ENCODE measurements at regions not wholly inside any gene's neighbourhood (a gene's known extent, or its start where the extent isn't known, plus 50 kb on each side); places are given as distances from the start of the nearest gene placed in this dataset.
A peak's percentile ranks its signal among the peaks of the same experiment; 100 is the strongest.
"Not testable (repeated sequence)": the region's sequence is repeated elsewhere in the genome, so short reads cannot be mapped to it uniquely, and the experiment has no call there.

GRCh38 chr1:148679050-148679786 is 69.4 kb upstream of the NUDT4B start:
- H3K36me3 ChIP-seq (ENCODE audit: control insufficient read depth in 2 of 2, insufficient read depth in 2 of 2, low read length in 1 of 2); H3K27me3 ChIP-seq (ENCODE audit: control insufficient read depth in 2 of 2, insufficient read depth in 1 of 2, low read length in 1 of 2); H3K9me3 ChIP-seq (ENCODE audit: control insufficient read depth in 2 of 2, insufficient read depth in 1 of 2, low read length in 1 of 2); H3K27ac ChIP-seq (ENCODE audit: low read depth in 1 of 2, low read length in 1 of 2); H3K4me1 ChIP-seq (ENCODE audit: control insufficient read depth in 2 of 2, insufficient read depth in 2 of 2, low read length in 2 of 2): not testable (repeated sequence)
- under 1% methylated on average over 31 of the region's 77 CpGs for WGBS
- peak overlapping the region; percentile 47 for H3K4me3 ChIP-seq (ENCODE audit: low read length in 2 of 2)
- peak in 4 of 9 donors; percentile 8 to 52 (median 33) for DNase-seq (ENCODE audit: low read depth in 6 of 9, low spot score in 9 of 9)

- peak overlapping the region in 1 of 2 donors; percentile 47 for H3K4me3 ChIP-seq (ENCODE audit: low read length in 2 of 2)
- not testable (repeated sequence) for H3K27me3 ChIP-seq (ENCODE audit: control insufficient read depth in 2 of 2, insufficient read depth in 1 of 2, low read length in 1 of 2); H3K4me1 ChIP-seq (ENCODE audit: control insufficient read depth in 2 of 2, insufficient read depth in 2 of 2, low read length in 2 of 2); H3K36me3 ChIP-seq (ENCODE audit: control insufficient read depth in 2 of 2, insufficient read depth in 2 of 2, low read length in 1 of 2); H3K9me3 ChIP-seq (ENCODE audit: control insufficient read depth in 2 of 2, insufficient read depth in 1 of 2, low read length in 1 of 2); DNase-seq (ENCODE audit: low read depth in 6 of 9, low spot score in 9 of 9); H3K27ac ChIP-seq (ENCODE audit: low read depth in 1 of 2, low read length in 1 of 2)
- WGBS, result 0% methylated on average over 2 of the region's 37 CpGs
Measured at GRCh38 chr1:148679787-148680326, 68.7 kb upstream of the NUDT4B start.

- WGBS, result 91% methylated on average over 3 of the region's 4 CpGs
Measured at GRCh38 chr1:148686735-148687134, 61.8 kb upstream of the NUDT4B start.

GRCh38 chr1:148687376-148687775 is 61.2 kb upstream of the NUDT4B start:
- WGBS, result no CpG with 5 or more reads among the region's 2 CpGs
- not testable (repeated sequence) for H3K27me3 ChIP-seq (ENCODE audit: control insufficient read depth in 2 of 2, insufficient read depth in 1 of 2, low read length in 1 of 2); H3K4me1 ChIP-seq (ENCODE audit: control insufficient read depth in 2 of 2, insufficient read depth in 2 of 2, low read length in 2 of 2); H3K27ac ChIP-seq (ENCODE audit: low read depth in 1 of 2, low read length in 1 of 2); DNase-seq (ENCODE audit: low read depth in 6 of 9, low spot score in 9 of 9); H3K4me3 ChIP-seq (ENCODE audit: low read length in 2 of 2); H3K9me3 ChIP-seq (ENCODE audit: control insufficient read depth in 2 of 2, insufficient read depth in 1 of 2, low read length in 1 of 2); H3K36me3 ChIP-seq (ENCODE audit: control insufficient read depth in 2 of 2, insufficient read depth in 2 of 2, low read length in 1 of 2)

More at GRCh38 chr1:148686735-148687134, 61.8 kb upstream of the NUDT4B start:
- H3K9me3 ChIP-seq (ENCODE audit: control insufficient read depth in 2 of 2, insufficient read depth in 1 of 2, low read length in 1 of 2); H3K4me1 ChIP-seq (ENCODE audit: control insufficient read depth in 2 of 2, insufficient read depth in 2 of 2, low read length in 2 of 2); H3K27ac ChIP-seq (ENCODE audit: low read depth in 1 of 2, low read length in 1 of 2); DNase-seq (ENCODE audit: low read depth in 6 of 9, low spot score in 9 of 9); H3K4me3 ChIP-seq (ENCODE audit: low read length in 2 of 2); H3K27me3 ChIP-seq (ENCODE audit: control insufficient read depth in 2 of 2, insufficient read depth in 1 of 2, low read length in 1 of 2); H3K36me3 ChIP-seq (ENCODE audit: control insufficient read depth in 2 of 2, insufficient read depth in 2 of 2, low read length in 1 of 2): not testable (repeated sequence)
